SK-MEL-5 (cell line): ENCODE measurements at regions not wholly inside any gene's neighbourhood (a gene's known extent, or its start where the extent isn't known, plus 50 kb on each side); places are given as distances from the start of the nearest gene placed in this dataset.
"Not testable (repeated sequence)": the region's sequence is repeated elsewhere in the genome, so short reads cannot be mapped to it uniquely, and the experiment has no call there.

ENCODE experiments used
- DNase-seq: peaks from one replicate; pipeline ENCODE4 v3.0.0-alpha.2; 2016; ENCODE audit warnings: low read depth, low spot score
- in situ Hi-C: cut with HindIII; loops from 2 replicates; pipeline ENCODE4 v1.10.0; 2016; ENCODE audit warnings: low sequenced_read_pairs, high pct_unique_total_duplicates, low pct_unique_long_range_greater_than_20kb

DNA sequence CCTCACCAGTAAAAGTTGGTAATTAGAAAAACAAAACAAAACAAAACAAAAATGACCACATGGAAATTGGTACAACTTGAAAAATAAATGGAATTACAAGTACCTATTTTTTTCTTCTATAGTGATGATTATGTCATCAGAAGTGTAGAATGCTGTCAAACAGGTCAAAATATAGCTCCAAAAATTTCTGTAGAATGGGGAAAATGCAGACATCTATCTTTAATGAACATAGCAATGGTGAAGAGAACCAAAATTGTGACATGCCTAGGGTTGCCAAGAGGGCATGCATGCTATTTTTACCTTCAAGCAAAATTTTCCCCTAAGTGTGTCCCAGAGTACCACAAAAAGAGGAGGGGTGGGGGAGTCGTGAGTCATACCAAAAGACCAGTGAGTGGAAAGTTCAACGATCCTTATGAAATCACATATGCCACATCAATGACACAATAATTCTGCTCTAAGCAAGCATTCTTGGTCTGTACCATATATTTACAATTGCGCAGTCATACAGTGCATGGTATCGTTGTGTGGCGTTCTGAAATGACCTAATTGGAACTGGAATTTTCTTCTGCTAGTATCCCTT, 1436.4 kb downstream of the SUCLG1 start:
- in situ Hi-C loops: no loop called here
- no peak for DNase-seq

DNA sequence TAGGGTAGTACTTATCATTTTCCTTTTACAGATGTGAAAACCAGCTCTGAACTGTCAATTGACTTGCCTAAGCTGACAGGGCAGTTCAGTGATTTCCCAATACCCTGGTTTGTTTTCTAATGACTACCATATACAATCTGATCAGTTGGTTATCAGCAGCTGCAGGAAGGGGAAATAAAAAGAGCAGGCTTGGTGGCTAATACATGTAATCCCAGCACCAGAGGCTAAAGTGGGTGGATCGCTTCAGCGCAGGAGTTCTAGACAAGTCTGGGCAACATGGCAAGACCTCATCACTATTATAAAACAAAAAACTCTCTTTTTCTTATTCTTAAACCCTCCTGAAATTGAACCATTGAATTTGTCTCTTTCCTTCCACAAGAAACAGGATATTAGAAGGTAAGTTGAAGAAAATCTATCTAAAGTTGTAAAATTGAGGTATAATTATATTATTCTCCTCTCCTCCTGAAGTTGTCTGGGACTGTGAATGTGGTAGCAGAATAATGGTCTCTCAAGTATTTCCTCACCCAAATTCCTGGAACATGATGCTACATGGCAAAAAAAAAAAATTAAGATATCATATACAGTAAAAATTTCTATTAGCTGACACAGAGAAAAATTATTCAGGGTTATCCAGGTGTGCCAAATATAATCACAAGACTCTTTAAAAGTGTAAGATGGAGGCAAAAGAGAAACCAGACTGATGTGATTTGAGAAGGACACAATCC, 1441.6 kb downstream of the SUCLG1 start:
- no peak for DNase-seq
- in situ Hi-C loops: no loop called here

DNA sequence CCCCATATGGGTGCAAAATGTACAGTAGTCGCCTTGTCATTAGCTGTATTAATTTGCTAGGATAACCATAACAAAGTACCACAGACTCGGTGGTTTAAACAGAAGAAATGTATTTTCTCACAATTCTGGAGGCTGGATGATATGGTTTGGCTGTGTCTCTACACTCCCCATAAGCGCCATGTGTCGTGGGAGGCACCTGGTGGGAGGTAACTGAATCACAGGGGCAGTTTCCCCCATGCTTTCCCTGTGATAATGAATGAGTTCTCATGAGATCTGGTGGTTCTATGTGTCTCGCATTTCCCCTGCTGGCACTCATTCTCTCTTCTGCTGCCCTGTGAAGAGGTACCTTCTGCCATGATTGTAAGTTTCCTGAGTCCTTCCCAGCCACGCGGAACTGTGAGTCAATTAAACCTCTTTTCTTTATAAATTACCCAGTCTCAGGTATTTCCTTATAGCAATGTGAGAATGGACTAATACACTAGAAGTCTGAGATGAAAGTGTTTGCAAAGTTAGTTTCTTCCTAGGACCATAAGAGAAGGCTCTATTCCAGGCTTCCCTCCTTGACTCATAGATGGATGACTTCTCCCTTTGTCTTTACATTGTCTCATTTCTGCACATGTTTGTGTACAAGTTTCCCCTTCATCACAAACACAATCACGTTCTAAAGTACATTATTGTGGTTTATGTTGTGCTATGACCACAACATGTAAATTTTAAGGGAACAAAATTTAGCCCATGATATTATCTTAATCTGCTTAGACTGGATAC, 1442.6 kb downstream of the SUCLG1 start:
- in situ Hi-C loops: no loop called here
- no peak for DNase-seq

DNA sequence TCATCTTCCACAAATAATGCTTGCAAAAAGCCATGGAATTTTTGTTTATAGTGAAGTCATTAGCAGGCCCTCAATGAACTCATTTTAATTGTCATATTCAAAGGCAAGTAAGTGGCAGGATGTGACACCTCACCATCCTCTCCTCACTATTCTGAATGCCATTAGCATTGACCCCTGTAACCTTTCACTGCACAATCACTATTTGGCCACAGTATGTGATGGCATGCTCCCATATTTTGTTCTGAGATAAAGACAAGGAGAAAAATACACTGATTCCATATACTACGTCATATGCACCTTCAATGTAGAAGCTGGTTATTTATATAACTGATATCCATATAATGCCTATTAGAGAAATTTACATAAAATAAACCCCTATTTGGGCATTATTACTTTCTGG, 1443.2 kb downstream of the SUCLG1 start:
- in situ Hi-C loops: no loop called here
- no peak for DNase-seq

DNA sequence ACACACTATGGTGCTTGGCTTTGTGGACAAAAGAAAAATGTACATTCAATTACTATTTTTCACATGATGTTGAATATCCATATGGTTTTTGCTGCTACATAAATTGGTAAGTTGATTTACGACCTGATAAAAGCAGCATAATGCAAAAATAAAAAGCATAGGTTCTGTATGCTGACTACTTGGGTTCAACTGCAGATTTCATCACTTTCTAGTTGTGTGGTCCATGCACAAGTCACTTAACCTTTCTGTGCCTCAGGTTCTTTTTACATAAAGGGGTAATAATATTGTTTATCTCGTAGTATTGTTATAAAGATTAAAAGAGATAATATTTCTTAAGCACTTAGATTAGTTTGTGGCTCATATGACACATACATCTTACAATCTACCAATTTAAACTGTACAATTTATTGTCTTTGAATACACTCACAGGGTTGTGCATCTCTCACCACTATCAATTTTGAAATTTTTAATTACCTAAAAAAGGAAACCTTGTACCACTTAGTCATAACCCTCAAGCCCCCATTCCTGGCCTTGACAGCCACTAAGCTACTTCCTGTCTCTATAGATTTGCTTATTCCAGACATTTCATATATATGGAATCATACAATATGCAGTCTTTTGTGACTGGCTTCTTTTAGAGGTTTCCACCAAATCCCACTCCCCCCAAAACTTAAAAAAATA, 1443.9 kb downstream of the SUCLG1 start:
- in situ Hi-C loops: no loop called here

DNA sequence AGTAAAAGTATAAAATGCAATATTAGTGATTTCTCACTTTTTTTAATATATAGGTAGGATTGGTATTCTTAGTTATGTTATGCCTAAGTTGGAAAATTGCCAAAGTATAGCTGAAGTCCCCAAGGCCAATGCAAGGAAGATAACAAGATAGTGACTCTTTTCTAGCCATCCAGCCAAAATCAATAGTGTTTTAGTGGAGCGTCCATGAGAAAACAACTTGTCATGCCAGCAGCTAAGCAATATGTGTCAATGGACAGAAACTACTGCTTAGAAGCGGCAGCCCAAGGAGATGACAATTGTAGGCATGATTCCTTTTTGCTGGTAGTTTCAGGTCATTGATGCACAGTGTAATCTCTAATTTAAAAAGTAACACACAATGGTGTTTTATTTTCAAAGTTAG, 1444.6 kb downstream of the SUCLG1 start:
- DNase-seq: no peak

More for the DNA sequence above, 1443.9 kb downstream of the SUCLG1 start:
- no peak for DNase-seq

DNA sequence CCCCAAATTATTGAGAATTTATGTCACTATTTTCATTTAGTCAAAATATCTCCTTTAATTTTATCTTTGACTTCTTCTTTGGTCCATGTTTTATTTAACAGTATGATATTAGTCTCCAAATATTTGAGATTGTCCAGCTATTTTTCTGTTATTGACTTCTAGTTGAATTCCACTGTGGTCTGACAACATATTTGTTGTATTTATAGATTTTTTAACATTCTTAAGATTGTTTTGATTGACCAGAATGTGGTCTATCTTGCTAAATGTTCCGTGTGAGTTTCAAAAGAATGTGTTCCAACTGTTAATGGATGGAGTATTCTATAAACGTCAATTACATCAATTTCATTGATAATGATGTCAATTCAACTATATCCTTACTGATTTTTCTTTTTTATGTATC, 1452.1 kb downstream of the SUCLG1 start:
- in situ Hi-C loops: no loop called here
- DNase-seq: no peak

More for the DNA sequence above, 1444.6 kb downstream of the SUCLG1 start:
- in situ Hi-C loops: no loop called here

DNA sequence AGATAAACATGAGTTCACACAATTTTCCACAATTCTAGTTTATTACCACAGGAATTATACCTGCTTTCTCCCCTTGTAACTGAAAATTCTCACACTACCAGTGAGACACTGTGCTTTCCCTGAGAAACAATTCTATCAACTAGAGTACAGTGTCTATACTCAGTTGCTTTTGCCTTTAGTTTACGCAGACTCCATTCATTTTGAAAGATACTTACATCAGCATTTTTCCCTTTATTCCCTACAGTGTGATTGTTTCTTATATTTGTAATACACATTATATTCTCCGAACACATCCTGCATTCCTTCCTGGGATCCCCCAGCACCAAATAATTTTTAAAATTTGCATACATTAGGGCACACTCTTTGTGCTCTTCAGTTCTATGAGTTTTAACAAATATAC, 1455.5 kb downstream of the SUCLG1 start:
- in situ Hi-C loops: no loop called here
- DNase-seq: no peak

DNA sequence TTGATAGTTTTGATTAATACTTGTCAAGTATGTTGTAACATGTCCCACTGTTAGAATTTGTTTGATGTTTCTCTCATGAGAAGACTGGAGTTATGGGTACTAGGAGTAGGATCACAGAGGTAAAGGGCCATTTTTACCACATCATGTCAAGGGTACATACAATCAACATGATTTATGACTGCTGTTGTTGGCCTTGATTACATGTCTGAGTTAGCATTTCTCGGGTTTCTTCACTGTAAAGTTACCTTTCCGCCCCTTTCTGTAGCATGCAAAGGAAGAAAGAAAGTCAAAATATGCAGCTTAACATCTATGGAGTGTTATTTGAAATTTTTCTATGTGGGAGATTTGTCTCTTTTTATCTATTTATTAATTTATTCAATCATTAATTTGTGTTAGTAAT, 1456.4 kb downstream of the SUCLG1 start:
- no peak for DNase-seq
- in situ Hi-C loops: no loop called here

DNA sequence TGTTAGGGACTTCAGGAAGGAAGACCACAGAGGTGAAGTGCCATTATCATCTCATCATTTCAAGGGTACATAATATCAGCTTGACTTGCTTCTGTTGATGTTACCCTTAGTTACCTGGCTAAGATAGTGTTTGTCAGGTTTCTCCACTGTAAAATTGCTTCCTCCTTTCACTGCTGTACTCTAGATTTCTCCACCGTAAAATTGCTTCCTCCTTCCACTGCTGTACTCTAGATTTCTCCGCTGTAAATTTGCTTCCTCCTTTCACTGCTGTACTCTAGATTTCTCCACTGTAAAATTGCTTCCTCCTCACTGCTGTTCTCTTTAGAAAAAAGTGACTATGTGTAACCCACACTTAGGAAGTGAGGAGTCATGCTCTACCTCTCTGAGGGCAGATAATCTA, 1460.3 kb downstream of the SUCLG1 start:
- no peak for DNase-seq
- in situ Hi-C loops: no loop called here

DNA sequence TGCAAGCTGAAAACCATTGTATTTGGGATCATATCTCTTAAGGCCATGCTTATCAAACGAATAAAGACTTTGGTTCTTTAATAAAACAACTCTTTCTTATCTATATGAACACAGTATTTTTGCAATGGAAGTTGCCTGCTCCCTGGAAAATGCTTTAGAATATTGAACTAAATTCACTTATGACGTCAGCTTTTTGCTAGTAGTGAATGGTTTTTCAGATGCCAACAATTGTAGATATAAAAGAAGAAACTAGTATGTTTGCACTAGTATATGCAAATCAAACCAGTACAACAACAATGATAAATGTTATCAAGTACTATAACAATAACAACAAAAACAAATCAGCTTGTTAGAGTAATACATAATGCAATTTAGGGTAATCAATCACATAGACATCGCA, 1462.9 kb downstream of the SUCLG1 start:
- DNase-seq: no peak
- in situ Hi-C loops: no loop called here

DNA sequence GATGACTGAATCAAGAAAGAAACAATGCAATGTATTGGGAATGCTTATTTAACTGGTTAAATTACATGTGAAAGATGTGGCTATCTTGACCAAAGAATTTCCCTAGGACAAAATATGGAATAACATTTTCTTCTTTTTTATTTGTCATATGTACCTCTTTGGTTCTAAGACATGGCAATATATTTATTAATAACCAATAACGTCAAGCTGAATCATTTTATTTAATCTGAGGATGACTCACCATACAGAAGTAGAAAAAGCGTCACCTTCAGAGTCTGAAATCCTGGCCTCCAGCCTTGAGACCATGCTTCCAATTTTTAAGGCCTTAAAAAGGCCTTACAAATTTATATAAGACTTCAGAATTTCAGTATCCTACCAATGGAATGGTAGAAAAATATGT, 1464.9 kb downstream of the SUCLG1 start:
- DNase-seq: no peak
- in situ Hi-C loops: no loop called here

DNA sequence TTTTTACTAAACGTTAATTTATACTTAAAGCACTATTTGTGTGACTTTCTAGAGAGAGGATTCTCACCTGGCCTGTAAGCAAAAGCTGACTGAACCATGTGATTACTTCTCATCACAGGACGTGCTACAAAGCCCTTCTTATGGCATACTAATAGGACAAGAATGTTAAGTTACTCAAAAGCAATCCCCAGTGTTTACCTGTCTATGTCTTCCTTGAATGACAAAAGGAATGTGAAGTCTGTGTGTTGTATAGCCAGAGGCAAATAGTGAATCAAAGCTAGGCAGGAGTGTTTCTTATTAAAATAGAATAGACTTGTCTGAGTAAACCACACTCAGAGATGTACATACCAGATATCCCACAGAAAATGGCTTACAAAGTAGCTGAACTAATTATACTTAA, 1465.5 kb downstream of the SUCLG1 start:
- in situ Hi-C loops: no loop called here
- DNase-seq: no peak

DNA sequence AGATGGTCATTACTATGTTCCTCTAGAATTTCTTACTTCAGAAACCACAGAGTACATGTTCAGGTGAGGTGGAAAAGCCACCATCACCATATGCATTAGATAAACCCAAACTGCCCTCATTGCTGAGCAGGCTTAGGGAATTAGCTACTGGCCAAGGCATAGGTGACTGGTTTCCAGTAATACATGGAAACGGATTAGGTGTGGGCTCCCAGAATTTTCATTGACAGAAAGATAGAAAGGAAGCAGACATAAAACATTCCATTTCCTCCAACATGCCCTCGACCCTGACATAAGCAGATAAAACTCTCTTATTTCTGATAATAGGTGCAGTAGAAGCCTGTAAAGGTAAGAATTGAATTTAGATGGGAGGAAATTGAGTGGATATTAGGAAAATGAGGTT, 1466.1 kb downstream of the SUCLG1 start:
- in situ Hi-C loops: no loop called here
- DNase-seq: no peak

DNA sequence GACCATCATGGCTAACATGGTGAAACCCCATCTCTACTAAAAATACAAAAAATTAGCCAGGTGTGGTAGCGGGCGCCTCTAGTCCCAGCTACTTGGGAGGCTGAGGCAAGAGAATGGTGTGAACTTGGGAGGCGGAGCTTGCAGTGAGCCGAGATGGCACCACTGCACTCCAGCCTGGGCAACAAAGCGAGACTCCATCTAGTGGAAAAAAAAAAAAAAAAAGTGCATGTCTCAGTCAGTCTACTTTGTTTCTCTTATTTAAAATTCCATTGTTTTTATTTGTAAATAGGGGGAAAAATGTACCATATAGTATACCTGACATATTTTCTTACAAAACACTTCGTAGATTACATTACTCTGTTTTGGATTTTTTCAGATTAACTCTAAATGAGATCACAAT, 1471.4 kb downstream of the SUCLG1 start:
- DNase-seq, in situ Hi-C loops: not testable (repeated sequence)

DNA sequence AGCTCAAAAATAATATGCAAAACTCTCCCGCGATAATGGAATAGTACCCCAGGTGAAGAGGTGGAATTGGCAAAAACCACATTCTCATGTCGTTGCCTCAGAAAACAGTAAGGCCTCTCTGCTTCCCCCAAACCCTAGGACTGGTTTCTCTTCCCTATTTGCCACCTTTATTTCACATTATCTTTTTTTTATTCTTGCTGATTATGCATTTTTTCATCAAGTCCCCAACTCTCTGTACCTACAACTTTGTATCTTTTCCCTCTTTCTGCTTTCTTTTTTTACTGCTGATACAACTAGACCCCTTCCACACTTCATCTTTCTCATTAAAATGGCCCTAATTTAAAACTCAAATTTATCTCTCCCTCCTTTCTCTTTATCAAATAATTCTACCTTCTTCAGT, 1472.2 kb downstream of the SUCLG1 start:
- in situ Hi-C loops: no loop called here
- no peak for DNase-seq

DNA sequence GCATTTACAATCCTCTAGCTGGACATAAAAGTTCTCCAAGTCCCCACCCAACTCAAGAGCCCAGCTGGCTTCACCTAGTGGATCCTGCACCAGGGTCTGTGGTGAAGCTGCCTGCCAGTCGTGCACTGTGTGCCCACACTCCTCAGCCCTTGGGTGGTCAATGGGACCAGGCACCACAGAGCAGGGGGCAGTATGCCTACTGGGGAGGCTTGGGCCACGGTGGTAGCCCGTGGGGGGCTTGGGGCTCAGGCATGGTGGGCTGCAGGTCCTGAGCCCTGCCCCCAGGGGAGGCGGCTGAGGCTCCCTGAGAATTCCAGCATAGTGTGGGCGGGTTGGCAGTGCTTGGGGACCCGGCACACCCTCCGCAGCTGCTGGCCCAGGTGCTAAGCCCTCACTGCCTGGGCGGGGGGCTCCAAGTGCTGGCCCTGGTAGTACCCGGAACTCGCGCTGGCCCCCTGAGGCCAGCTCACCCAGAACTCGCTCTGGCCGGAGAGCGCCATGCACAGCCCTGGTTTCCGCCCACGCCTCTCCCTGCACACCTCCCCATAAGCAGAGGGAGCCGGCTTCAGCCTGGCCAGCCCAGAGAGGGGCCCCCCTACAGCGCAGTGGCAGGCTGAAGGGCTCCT, 1473.4 kb downstream of the SUCLG1 start:
- in situ Hi-C loops: no loop called here
- DNase-seq: no peak

DNA sequence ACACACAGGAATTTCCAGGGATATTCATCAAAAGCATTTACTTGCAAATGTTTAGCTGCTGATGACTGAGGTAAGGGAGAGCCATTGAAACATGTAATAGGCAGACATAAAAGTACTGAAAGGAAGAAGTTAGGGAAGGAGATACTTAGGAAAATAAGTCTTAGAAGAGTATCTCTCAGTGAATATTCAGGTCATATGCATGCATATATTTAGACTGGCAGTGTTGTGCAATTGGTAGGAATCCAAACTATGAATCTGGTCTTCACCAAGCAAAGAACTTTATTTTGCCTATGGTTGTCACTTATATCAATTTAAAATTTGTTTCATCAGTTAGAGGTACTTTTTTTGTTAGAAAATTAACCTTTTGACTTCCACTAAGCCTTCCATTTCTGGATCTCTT, 1490.7 kb downstream of the SUCLG1 start:
- DNase-seq: no peak
- in situ Hi-C loops: no loop called here
